WTC11 (cell line): ENCODE measurements at regions not wholly inside any gene's neighbourhood (a gene's known extent, or its start where the extent isn't known, plus 50 kb on each side); places are given as distances from the start of the nearest gene placed in this dataset.

Source experiments
- ATAC-seq: fragments of 200-7000 bp; cut with Tn5 transposase; 2 replicates; pipeline ENCODE4 v1.10.0; 2021; ENCODE audit warnings: mild to moderate bottlenecking, moderate library complexity
- CTCF ChIA-PET: fragments of 300-600 bp; sonication (Branson Sonifier 250); formaldehyde crosslinking; loops from one replicate; lab custom pipeline; 2021; ENCODE audit warnings: antibody characterized with exemption; lab: Charles Lee
- POLR2A ChIA-PET: fragments of 350-600 bp; sonication (Branson Sonifier 250); formaldehyde crosslinking; loops from one replicate; lab custom pipeline; 2021; ENCODE audit warnings: antibody characterized with exemption; lab: Charles Lee
- DNase-seq: peaks from one replicate; pipeline ENCODE4 v3.0.0; 2021; ENCODE audit warnings: low spot score
- H3K27ac Mint-ChIP-seq: 2 replicates; pipeline ENCODE4 v1.8.0; 2021; ENCODE audit warnings: mixed read lengths
- H3K27me3 Mint-ChIP-seq: 2 replicates; pipeline ENCODE4 v1.8.0; 2021; ENCODE audit warnings: low read depth, mild to moderate bottlenecking, moderate library complexity, mixed read lengths
- H3K36me3 Mint-ChIP-seq: 2 replicates; pipeline ENCODE4 v1.8.0; 2021; ENCODE audit warnings: mixed read lengths
- H3K4me1 Mint-ChIP-seq: 2 replicates; pipeline ENCODE4 v1.8.0; 2022; ENCODE audit warnings: mixed read lengths
- H3K4me3 Mint-ChIP-seq: 2 replicates; pipeline ENCODE4 v1.8.0; 2021; ENCODE audit warnings: mild to moderate bottlenecking, moderate library complexity, mixed read lengths
- H3K9me3 Mint-ChIP-seq: 2 replicates; pipeline ENCODE4 v1.8.0; 2021; ENCODE audit warnings: mixed read lengths
- AFF4 ChIP-seq: sonication (generic); formaldehyde crosslinking; IDR thresholded peaks from 2 replicates; pipeline ENCODE4 v1.8.1; 2023; ENCODE audit warnings: mild to moderate bottlenecking, missing genetic modification reagents, borderline replicate concordance
- ATF6 ChIP-seq: sonication (generic); formaldehyde crosslinking; IDR thresholded peaks from 2 replicates; pipeline ENCODE4 v1.8.1; 2023; ENCODE audit warnings: mild to moderate bottlenecking, missing genetic modification reagents
- CREB1 ChIP-seq: sonication (generic); formaldehyde crosslinking; IDR thresholded peaks from 2 replicates; pipeline ENCODE4 v1.8.0; 2023; ENCODE audit warnings: mild to moderate bottlenecking, missing genetic modification reagents
- CREM ChIP-seq: sonication (generic); formaldehyde crosslinking; IDR thresholded peaks from 2 replicates; pipeline ENCODE4 v1.8.1; 2022; ENCODE audit warnings: mild to moderate bottlenecking, missing genetic modification reagents, moderate library complexity
- CTCF ChIP-seq: fragments of 200-600 bp; IDR thresholded peaks from 2 replicates; pipeline ENCODE4 v1.8.0; 2022; ENCODE audit warnings: antibody characterized with exemption
- FOXJ3 ChIP-seq: sonication (generic); formaldehyde crosslinking; IDR thresholded peaks from 2 replicates; pipeline ENCODE4 v1.9.0; 2021; ENCODE audit warnings: missing genetic modification reagents, mild to moderate bottlenecking, borderline replicate concordance
- IRF1 ChIP-seq: sonication (generic); formaldehyde crosslinking; IDR thresholded peaks from 2 replicates; pipeline ENCODE4 v1.8.0; 2023; ENCODE audit warnings: missing genetic modification reagents
- IRF2 ChIP-seq: sonication (generic); formaldehyde crosslinking; IDR thresholded peaks from 2 replicates; pipeline ENCODE4 v1.8.0; 2022; ENCODE audit warnings: low read depth, missing genetic modification reagents, borderline replicate concordance
- NFE2L1 ChIP-seq: sonication (generic); formaldehyde crosslinking; IDR thresholded peaks from 2 replicates; pipeline ENCODE4 v1.8.1; 2023; ENCODE audit warnings: missing genetic modification reagents
- PRRX2 ChIP-seq: fragments of 250-450 bp; sonication (Bioruptor Pico); IDR thresholded peaks from 2 replicates; pipeline ENCODE4 v1.8.0; 2021; ENCODE audit warnings: mild to moderate bottlenecking
- TCF7 ChIP-seq: sonication (generic); formaldehyde crosslinking; IDR thresholded peaks from 2 replicates; pipeline ENCODE4 v1.8.0; 2022; ENCODE audit warnings: mild to moderate bottlenecking, low read depth, missing genetic modification reagents, moderate library complexity
- ZNF138 ChIP-seq: sonication (generic); formaldehyde crosslinking; conservative IDR thresholded peaks from 2 replicates; pipeline ENCODE4 v1.8.1; 2022; ENCODE audit warnings: mild to moderate bottlenecking, moderate library complexity, missing genetic modification reagents
- ZNF263 ChIP-seq: sonication (generic); formaldehyde crosslinking; IDR thresholded peaks from 2 replicates; pipeline ENCODE4 v1.8.1; 2022; ENCODE audit warnings: low read depth, mild to moderate bottlenecking, moderate library complexity, missing genetic modification reagents
- ZNF532 ChIP-seq: fragments of 250-450 bp; sonication (Bioruptor Pico); IDR thresholded peaks from 2 replicates; pipeline ENCODE4 v1.9.0; 2021; ENCODE audit warnings: mild to moderate bottlenecking, borderline replicate concordance
- TF ChIP-seq, protein P1 (sequence below): sonication (generic); formaldehyde crosslinking; IDR thresholded peaks from 2 replicates; pipeline ENCODE4 v1.8.0; 2023; ENCODE audit warnings: mild to moderate bottlenecking, missing genetic modification reagents
- TF ChIP-seq, protein P2 (sequence below): sonication (generic); formaldehyde crosslinking; IDR thresholded peaks from 2 replicates; pipeline ENCODE4 v1.8.1; 2022; ENCODE audit warnings: low read depth, missing genetic modification reagents, borderline replicate concordance
- TF ChIP-seq, protein P3 (sequence below): fragments of 250-450 bp; sonication (Bioruptor Pico); IDR thresholded peaks from 2 replicates; pipeline ENCODE4 v1.9.0; 2021; ENCODE audit warnings: mild to moderate bottlenecking

GRCh38 chr6:153644000-153644399 is 395.0 kb upstream of the OPRM1 start (continued):
- no peak for TF ChIP-seq ZNF532 (CRISPR knock-in tag)

DNA sequence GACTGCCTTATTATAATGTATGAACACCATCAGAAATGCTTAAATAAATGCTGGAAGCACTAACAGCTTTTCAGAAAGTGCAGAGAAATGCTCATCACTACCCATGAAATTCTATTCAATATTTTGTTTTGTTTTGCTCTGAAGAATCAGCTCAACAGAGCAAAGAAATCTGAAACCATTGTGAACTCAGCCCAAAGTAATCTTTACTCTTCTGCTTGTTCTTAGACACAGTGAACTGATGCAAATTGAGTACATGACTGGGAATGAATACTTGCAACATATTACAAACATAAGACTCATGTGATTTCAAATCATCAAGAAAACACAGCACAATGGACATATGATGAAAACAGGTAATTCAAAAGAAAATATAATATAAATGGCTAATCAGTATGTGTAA is 404.6 kb upstream of the OPRM1 start:
- H3K4me1 Mint-ChIP-seq: no peaks in the 10 kb centered on the region
- ATAC-seq: no peak
- POLR2A ChIA-PET: no interaction called here
- H3K36me3 Mint-ChIP-seq: no peaks in the 10 kb centered on the region
- H3K9me3 Mint-ChIP-seq: peaks cover 7% of the 10 kb centered on the region; the same call in 1 of the 2 replicates
- no peak for DNase-seq
- H3K27me3 Mint-ChIP-seq: no peaks in the 10 kb centered on the region
- CTCF ChIA-PET: interaction anchor here (0.6 to 0.8 kb wide), 2 partner anchors 17 to 81 kb away, joined by 3 read pairs; no protein-coding TSS in a partner anchor
- H3K27ac Mint-ChIP-seq: no peak overlapping the region
- H3K4me3 Mint-ChIP-seq: no peak overlapping the region
- TF ChIP-seq ZNF263 (CRISPR knock-in tag) (no peak), CREB1 (CRISPR knock-in tag) (no peak), FOXJ3 (CRISPR knock-in tag) (no peak), IRF2 (CRISPR knock-in tag) (no peak), CTCF (no peak), AFF4 (no peak), CREM (CRISPR knock-in tag) (no peak), NFE2L1 (no peak), PRRX2 (no peak), ATF6 (CRISPR knock-in tag) (no peak), IRF1 (no peak), TCF7 (CRISPR knock-in tag) (no peak), ZNF138 (no peak)
- TF ChIP-seq, protein P1, sequence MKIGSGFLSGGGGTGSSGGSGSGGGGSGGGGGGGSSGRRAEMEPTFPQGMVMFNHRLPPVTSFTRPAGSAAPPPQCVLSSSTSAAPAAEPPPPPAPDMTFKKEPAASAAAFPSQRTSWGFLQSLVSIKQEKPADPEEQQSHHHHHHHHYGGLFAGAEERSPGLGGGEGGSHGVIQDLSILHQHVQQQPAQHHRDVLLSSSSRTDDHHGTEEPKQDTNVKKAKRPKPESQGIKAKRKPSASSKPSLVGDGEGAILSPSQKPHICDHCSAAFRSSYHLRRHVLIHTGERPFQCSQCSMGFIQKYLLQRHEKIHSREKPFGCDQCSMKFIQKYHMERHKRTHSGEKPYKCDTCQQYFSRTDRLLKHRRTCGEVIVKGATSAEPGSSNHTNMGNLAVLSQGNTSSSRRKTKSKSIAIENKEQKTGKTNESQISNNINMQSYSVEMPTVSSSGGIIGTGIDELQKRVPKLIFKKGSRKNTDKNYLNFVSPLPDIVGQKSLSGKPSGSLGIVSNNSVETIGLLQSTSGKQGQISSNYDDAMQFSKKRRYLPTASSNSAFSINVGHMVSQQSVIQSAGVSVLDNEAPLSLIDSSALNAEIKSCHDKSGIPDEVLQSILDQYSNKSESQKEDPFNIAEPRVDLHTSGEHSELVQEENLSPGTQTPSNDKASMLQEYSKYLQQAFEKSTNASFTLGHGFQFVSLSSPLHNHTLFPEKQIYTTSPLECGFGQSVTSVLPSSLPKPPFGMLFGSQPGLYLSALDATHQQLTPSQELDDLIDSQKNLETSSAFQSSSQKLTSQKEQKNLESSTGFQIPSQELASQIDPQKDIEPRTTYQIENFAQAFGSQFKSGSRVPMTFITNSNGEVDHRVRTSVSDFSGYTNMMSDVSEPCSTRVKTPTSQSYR (CRISPR knock-in tag): no peak
- TF ChIP-seq, protein P2, sequence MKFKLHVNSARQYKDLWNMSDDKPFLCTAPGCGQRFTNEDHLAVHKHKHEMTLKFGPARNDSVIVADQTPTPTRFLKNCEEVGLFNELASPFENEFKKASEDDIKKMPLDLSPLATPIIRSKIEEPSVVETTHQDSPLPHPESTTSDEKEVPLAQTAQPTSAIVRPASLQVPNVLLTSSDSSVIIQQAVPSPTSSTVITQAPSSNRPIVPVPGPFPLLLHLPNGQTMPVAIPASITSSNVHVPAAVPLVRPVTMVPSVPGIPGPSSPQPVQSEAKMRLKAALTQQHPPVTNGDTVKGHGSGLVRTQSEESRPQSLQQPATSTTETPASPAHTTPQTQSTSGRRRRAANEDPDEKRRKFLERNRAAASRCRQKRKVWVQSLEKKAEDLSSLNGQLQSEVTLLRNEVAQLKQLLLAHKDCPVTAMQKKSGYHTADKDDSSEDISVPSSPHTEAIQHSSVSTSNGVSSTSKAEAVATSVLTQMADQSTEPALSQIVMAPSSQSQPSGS (CRISPR knock-in tag): no peak
- TF ChIP-seq, protein P3, sequence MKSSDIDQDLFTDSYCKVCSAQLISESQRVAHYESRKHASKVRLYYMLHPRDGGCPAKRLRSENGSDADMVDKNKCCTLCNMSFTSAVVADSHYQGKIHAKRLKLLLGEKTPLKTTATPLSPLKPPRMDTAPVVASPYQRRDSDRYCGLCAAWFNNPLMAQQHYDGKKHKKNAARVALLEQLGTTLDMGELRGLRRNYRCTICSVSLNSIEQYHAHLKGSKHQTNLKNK: no peak
